IMR-90 (cell line): ENCODE measurements at regions not wholly inside any gene's neighbourhood (a gene's known extent, or its start where the extent isn't known, plus 50 kb on each side); places are given as distances from the start of the nearest gene placed in this dataset.

Source experiments
- ATAC-seq: fragments of 200-7000 bp; cut with Tn5 transposase; 2 replicates; pipeline ENCODE4 v1.9.1; 2020; ENCODE audit warnings: low read depth, mild to moderate bottlenecking, moderate library complexity
- BruUV-seq: library from RNA; stranded (reverse); fragments of 400-500 nt; replicated peaks from 2 replicates; lab custom pipeline; 2021; lab: Mats Ljungman, UMichigan
- CTCF ChIA-PET: fragments of 300-600 bp; formaldehyde crosslinking; extraction: SDS; loops from one replicate; lab custom pipeline; 2021; ENCODE audit warnings: antibody characterized with exemption; lab: Yijun Ruan, JAX
- POLR2A ChIA-PET: fragments of 300-600 bp; sonication (Branson Sonifier 250); formaldehyde crosslinking; loops from one replicate; lab custom pipeline; 2022; ENCODE audit warnings: antibody characterized with exemption; ENCODE audit not compliant: unreplicated experiment; lab: Charles Lee
- DNase-seq: peaks from one replicate; pipeline ENCODE4 v3.0.0; 2013
- H2AFZ ChIP-seq: replicated peaks from 2 replicates; pipeline ENCODE3; 2013; ENCODE audit warnings: low read length, mild to moderate bottlenecking; ENCODE audit not compliant: poor library complexity
- H2AK5ac ChIP-seq: 2 replicates; pipeline ENCODE4 v1.6.1; 2013; ENCODE audit warnings: low read depth, low read length, inconsistent platforms
- H2AK9ac ChIP-seq: replicated peaks from 2 replicates; pipeline ENCODE3; 2013; ENCODE audit warnings: mild to moderate bottlenecking, low read depth, low read length, moderate library complexity; ENCODE audit not compliant: poor library complexity
- H2BK120ac ChIP-seq: 2 replicates; pipeline ENCODE4 v1.6.1; 2013; ENCODE audit warnings: low read depth, low read length, inconsistent platforms
- H2BK15ac ChIP-seq: 3 replicates; pipeline ENCODE4 v1.6.1; 2013; ENCODE audit warnings: low read depth, low read length, inconsistent platforms
- H2BK20ac ChIP-seq: 2 replicates; pipeline ENCODE4 v1.6.1; 2013; ENCODE audit warnings: low read depth, mild to moderate bottlenecking, inconsistent platforms, low read length, moderate library complexity
- H2BK5ac ChIP-seq: 2 replicates; pipeline ENCODE4 v1.6.1; 2013; ENCODE audit warnings: mild to moderate bottlenecking, low read depth, low read length, inconsistent platforms; ENCODE audit not compliant: poor library complexity, severe bottlenecking
- H3K14ac ChIP-seq: replicated peaks from 2 replicates; pipeline ENCODE4 v1.6.1; 2013; ENCODE audit warnings: low read depth, low read length, inconsistent platforms
- H3K18ac ChIP-seq: 2 replicates; pipeline ENCODE4 v1.6.1; 2013; ENCODE audit warnings: low read depth, low read length, control low read depth
- H3K23ac ChIP-seq: 2 replicates; pipeline ENCODE4 v1.6.1; 2013; ENCODE audit warnings: low read depth, low read length, inconsistent platforms
- H3K27ac ChIP-seq: 2 replicates; pipeline ENCODE4 v1.5.1; 2013; ENCODE audit warnings: mild to moderate bottlenecking, control low read depth, low read length; ENCODE audit not compliant: insufficient read depth
- H3K27me3 ChIP-seq: 2 replicates; pipeline ENCODE4 v1.6.1; 2013; ENCODE audit warnings: low read length; ENCODE audit not compliant: control insufficient read depth, insufficient read depth
- H3K36me3 ChIP-seq: 2 replicates; pipeline ENCODE4 v1.6.1; 2013; ENCODE audit warnings: low read length, mixed read lengths; ENCODE audit not compliant: control insufficient read depth, insufficient read depth
- H3K4ac ChIP-seq: 2 replicates; pipeline ENCODE4 v1.6.1; 2013; ENCODE audit warnings: low read depth, low read length, inconsistent platforms
- H3K4me1 ChIP-seq: 2 replicates; pipeline ENCODE4 v1.6.1; 2013; ENCODE audit warnings: low read length, mixed read lengths; ENCODE audit not compliant: control insufficient read depth, insufficient read depth
- H3K4me2 ChIP-seq: 2 replicates; pipeline ENCODE4 v1.6.1; 2013; ENCODE audit warnings: low read depth, mild to moderate bottlenecking, control low read depth, low read length, moderate library complexity
- H3K4me3 ChIP-seq: 2 replicates; pipeline ENCODE4 v1.5.1; 2013; ENCODE audit warnings: low read depth, mild to moderate bottlenecking, control low read depth, low read length, moderate library complexity; ENCODE audit not compliant: insufficient read depth
- H3K56ac ChIP-seq: 2 replicates; pipeline ENCODE4 v1.6.1; 2013; ENCODE audit warnings: low read length, inconsistent platforms; ENCODE audit not compliant: insufficient read depth; ENCODE audit errors: extremely low read depth
- H3K79me1 ChIP-seq, 2 experiments: 2 replicates each; pipeline ENCODE4 v1.6.1; 2013; ENCODE audit warnings: low read length in 2 of 2, inconsistent platforms in 1 of 2, low read depth in 1 of 2
- H3K9ac ChIP-seq: 2 replicates; pipeline ENCODE4 v1.6.1; 2013; ENCODE audit warnings: low read depth, low read length, control low read depth
- H3K9me1 ChIP-seq: 2 replicates; pipeline ENCODE4 v1.6.1; 2013; ENCODE audit warnings: low read length, inconsistent platforms; ENCODE audit not compliant: insufficient read depth
- H3K9me3 ChIP-seq: 2 replicates; pipeline ENCODE4 v1.6.1; 2013; ENCODE audit warnings: low read length; ENCODE audit not compliant: control insufficient read depth, insufficient read depth
- H4K20me1 ChIP-seq: 2 replicates; pipeline ENCODE4 v1.6.1; 2013; ENCODE audit warnings: low read length, inconsistent platforms; ENCODE audit not compliant: insufficient read depth
- H4K5ac ChIP-seq: 2 replicates; pipeline ENCODE4 v1.6.1; 2013; ENCODE audit warnings: mild to moderate bottlenecking, low read depth, low read length, control low read depth
- H4K8ac ChIP-seq, 2 experiments: 2 replicates each; pipeline ENCODE4 v1.6.1; 2013; ENCODE audit warnings: low read depth in 2 of 2, low read length in 2 of 2, control low read depth in 1 of 2, inconsistent platforms in 1 of 2
- H4K91ac ChIP-seq: 2 replicates; pipeline ENCODE4 v1.6.1; 2013; ENCODE audit warnings: low read depth, low read length, inconsistent platforms; ENCODE audit not compliant: insufficient read depth
- CEBPB ChIP-seq: IDR thresholded peaks from 2 replicates; pipeline ENCODE4 v1.6.1; 2012; ENCODE audit warnings: low read depth, low read length, improper control_type of control experiment
- CHD1 ChIP-seq: IDR thresholded peaks from 2 replicates; pipeline ENCODE4 v1.6.1; 2012; ENCODE audit warnings: low read depth, low read length, improper control_type of control experiment
- MXI1 ChIP-seq: IDR thresholded peaks from 2 replicates; pipeline ENCODE4 v1.6.1; 2012; ENCODE audit warnings: low read depth, mild to moderate bottlenecking, low read length, moderate library complexity, borderline replicate concordance
- RFX5 ChIP-seq: IDR thresholded peaks from 2 replicates; pipeline ENCODE4 v1.8.0; 2012; ENCODE audit warnings: low read depth, mild to moderate bottlenecking, low read length, moderate library complexity
- dilution Hi-C: fragments of 300-500 bp; cut with HindIII; formaldehyde crosslinking; loops from one replicate; pipeline ENCODE4 v1.14.3; 2018; ENCODE audit warnings: low sequenced_read_pairs; ENCODE audit not compliant: unreplicated experiment
- in situ Hi-C: fragments of 300-500 bp; cut with MboI; formaldehyde crosslinking; loops from 3 replicates; pipeline ENCODE4 v1.14.3; 2019; ENCODE audit warnings: low sequenced_read_pairs, inconsistent platforms, mixed read lengths
- intact Hi-C: fragments of 100-400 bp; cut with micrococcal nuclease; formaldehyde crosslinking; loops from 2 replicates; pipeline ENCODE4 v1.10.0; 2022

DNA sequence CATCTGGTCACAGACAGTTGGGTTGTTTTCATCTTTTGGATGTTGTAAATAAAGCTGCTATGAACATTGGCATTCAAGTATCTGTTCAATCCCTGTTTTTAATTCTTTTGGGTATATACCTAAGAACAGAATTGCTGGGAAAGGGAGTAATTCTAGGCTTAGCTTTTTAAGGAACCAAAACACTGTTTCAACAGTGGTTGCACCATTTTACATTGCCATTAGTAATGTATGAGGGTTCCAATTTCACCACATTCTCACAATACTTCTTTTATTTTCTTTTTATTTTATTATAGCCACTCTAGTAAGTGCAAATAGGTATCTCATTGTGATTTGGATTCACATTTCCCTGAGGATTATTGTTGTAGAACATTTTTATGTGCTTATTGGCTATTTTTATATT is 108.9 kb upstream of the GLS start:
- Histone ChIP-seq H4K91ac (no peak overlapping the region), H3K4me2 (no peak overlapping the region), H3K14ac (no peak overlapping the region), H3K56ac (no peak overlapping the region), H3K27ac (no peak overlapping the region), H2BK5ac (no peak overlapping the region), H3K27me3 (0 out of 2 replicates have a peak, but pooled peaks cover 2% of the 10 kb centered on the region), H2AFZ (no peak overlapping the region), H3K9me1 (peaks cover 3% of the 10 kb centered on the region; the same call in 1 of the 2 replicates), H3K18ac (no peak overlapping the region), H4K8ac (no peak overlapping the region), H3K79me1 (no peaks in the 10 kb centered on the region), H2BK120ac (no peak overlapping the region), H3K23ac (no peak overlapping the region), H2BK15ac (no peak overlapping the region), H3K36me3 (no peaks in the 10 kb centered on the region), H3K4me3 (no peak overlapping the region), H4K20me1 (no peaks in the 10 kb centered on the region), H3K4ac (no peak overlapping the region), H4K5ac (no peak overlapping the region), H2AK5ac (no peak overlapping the region), H2AK9ac (no peak overlapping the region), H3K9ac (no peak overlapping the region), H2BK20ac (no peak overlapping the region), H3K4me1 (no peaks in the 10 kb centered on the region), H3K9me3 (no peaks in the 10 kb centered on the region)
- no TSS peak for BruUV-seq
- no peak for TF ChIP-seq CHD1
- no peak for TF ChIP-seq RFX5
- no peak for TF ChIP-seq MXI1
- no peak for TF ChIP-seq CEBPB
- POLR2A ChIA-PET = no interaction called here
- in situ Hi-C loops = no loop called here
- dilution Hi-C loops = no loop called here
- no peak for DNase-seq
- ATAC-seq = no peak
- intact Hi-C loops = no loop called here
- CTCF ChIA-PET = no interaction called here
